LNCaP clone FGC (cell line): ENCODE measurements at regions not wholly inside any gene's neighbourhood (a gene's known extent, or its start where the extent isn't known, plus 50 kb on each side); places are given as distances from the start of the nearest gene placed in this dataset.

Source experiments
- DNase-seq: peaks from one replicate; pipeline ENCODE4 v3.0.0-alpha.2; 2011; ENCODE audit warnings: low read depth
- H3K4me3 ChIP-seq: 2 replicates; pipeline ENCODE4 v1.5.1; 2011; ENCODE audit warnings: mild to moderate bottlenecking, low read depth, low read length, control low read depth
- CTCF ChIP-seq: IDR thresholded peaks from 2 replicates; pipeline ENCODE4 v1.5.1; 2012; ENCODE audit warnings: mild to moderate bottlenecking; ENCODE audit not compliant: control insufficient read depth, insufficient read depth; ENCODE audit errors: extremely low read depth

- no peak for TF ChIP-seq CTCF
- H3K4me3 ChIP-seq: no peak overlapping the region
- DNase-seq: no peak
These were observed 391.4 kb downstream of the NPIPA8 start for GRCh38 chr16:17945080-17945601.

GRCh38 chr16:17944345-17944744 lies 392.2 kb downstream of the NPIPA8 start:
- no peak for TF ChIP-seq CTCF
- DNase-seq: no peak
- H3K4me3 ChIP-seq: no peak overlapping the region

- no peak overlapping the region for H3K4me3 ChIP-seq
- no peak for DNase-seq
- TF ChIP-seq CTCF: no peak
These were observed 394.5 kb downstream of the NPIPA8 start for GRCh38 chr16:17942067-17942466.

GRCh38 chr16:17940584-17941364 lies 395.8 kb downstream of the NPIPA8 start:
- H3K4me3 ChIP-seq: no peak overlapping the region
- DNase-seq: no peak

GRCh38 chr16:17939723-17940122 lies 396.8 kb downstream of the NPIPA8 start:
- DNase-seq: no peak
- TF ChIP-seq CTCF: no peak
- H3K4me3 ChIP-seq: no peak overlapping the region

More at GRCh38 chr16:17940584-17941364, 395.8 kb downstream of the NPIPA8 start:
- TF ChIP-seq CTCF: no peak

- no peak overlapping the region for H3K4me3 ChIP-seq
- TF ChIP-seq CTCF: no peak
- DNase-seq: no peak
These were observed 397.4 kb downstream of the NPIPA8 start for GRCh38 chr16:17939122-17939536.

- no peak overlapping the region for H3K4me3 ChIP-seq
- no peak for DNase-seq
- no peak for TF ChIP-seq CTCF
These were observed 398.0 kb downstream of the NPIPA8 start for GRCh38 chr16:17938546-17938945.
